Thoracic aorta (tissue), 2 donors: ENCODE measurements at regions not wholly inside any gene's neighbourhood (a gene's known extent, or its start where the extent isn't known, plus 50 kb on each side); places are given as distances from the start of the nearest gene placed in this dataset.
"Not testable (repeated sequence)": the region's sequence is repeated elsewhere in the genome, so short reads cannot be mapped to it uniquely, and the experiment has no call there.

ENCODE experiments used
- ATAC-seq: fragments of 150-250 bp; one replicate; pipeline ENCODE4 v1.8.0; 2017; ENCODE audit warnings: low read depth; ENCODE audit not compliant: insufficient number of reproducible peaks, low FRiP score
- DNase-seq: peaks from one replicate; pipeline ENCODE4 v3.0.0-alpha.2; 2020; ENCODE audit warnings: low spot score
- H3K27ac ChIP-seq, 2 donors: fragments of 200-600 bp; sonication (generic); 1 replicate in 1 of 2; 2 replicates in 1 of 2; pipeline ENCODE4 v1.5.1; 2016; ENCODE audit warnings: mild to moderate bottlenecking in 2 of 2, moderate library complexity in 2 of 2
- H3K27me3 ChIP-seq: fragments of 200-600 bp; sonication (generic); replicated peaks from 2 replicates; pipeline ENCODE4 v1.6.0; 2016; ENCODE audit warnings: mild to moderate bottlenecking; ENCODE audit not compliant: insufficient read depth
- H3K36me3 ChIP-seq: fragments of 200-600 bp; sonication (generic); one replicate; pipeline ENCODE4 v1.5.1; 2016
- H3K4me1 ChIP-seq, 2 donors: fragments of 200-600 bp; sonication (generic); 1 replicate in 1 of 2; 2 replicates in 1 of 2; pipeline versions ENCODE4 v1.5.1 to v1.6.0; 2016; ENCODE audit warnings: low read depth in 2 of 2, mild to moderate bottlenecking in 1 of 2; ENCODE audit not compliant: control insufficient read depth in 1 of 2
- H3K4me3 ChIP-seq: fragments of 200-600 bp; sonication (generic); 2 replicates; pipeline ENCODE4 v1.5.1; 2016; ENCODE audit warnings: mild to moderate bottlenecking
- H3K9me3 ChIP-seq: fragments of 200-600 bp; sonication (generic); 2 replicates; pipeline ENCODE4 v1.5.1; 2016
- CTCF ChIP-seq: fragments of 200-600 bp; sonication (generic); IDR thresholded peaks from one replicate; pipeline ENCODE4 v1.5.1; 2019; ENCODE audit warnings: antibody characterized with exemption

DNA sequence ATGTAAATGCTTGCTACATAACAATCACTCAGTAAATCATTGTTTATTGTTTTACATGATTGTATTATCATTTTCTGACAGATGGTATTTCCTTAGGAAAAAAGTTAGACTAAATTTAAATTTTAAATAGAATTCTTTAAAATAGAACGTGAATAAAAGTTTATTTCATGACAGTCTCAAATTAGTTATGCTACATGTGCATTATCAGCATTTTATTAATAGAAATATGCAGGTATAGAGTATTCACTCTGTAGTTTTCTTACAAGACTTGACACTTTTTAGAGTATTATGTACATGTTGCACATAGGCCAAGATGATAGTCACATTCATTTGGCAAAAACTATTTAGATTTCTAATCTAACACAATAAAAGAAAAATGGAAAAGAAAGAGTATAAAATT is 213.3 kb upstream of the SPRY1 start:
- Histone ChIP-seq H3K9me3 (no peaks in the 10 kb centered on the region), H3K27ac (no peak overlapping the region), H3K36me3 (no peaks in the 10 kb centered on the region), H3K27me3 (no peaks in the 10 kb centered on the region), H3K4me1 (no peaks in the 10 kb centered on the region), H3K4me3 (no peak overlapping the region)
- ATAC-seq = no peak
- TF ChIP-seq CTCF = no peak
- DNase-seq = no peak

DNA sequence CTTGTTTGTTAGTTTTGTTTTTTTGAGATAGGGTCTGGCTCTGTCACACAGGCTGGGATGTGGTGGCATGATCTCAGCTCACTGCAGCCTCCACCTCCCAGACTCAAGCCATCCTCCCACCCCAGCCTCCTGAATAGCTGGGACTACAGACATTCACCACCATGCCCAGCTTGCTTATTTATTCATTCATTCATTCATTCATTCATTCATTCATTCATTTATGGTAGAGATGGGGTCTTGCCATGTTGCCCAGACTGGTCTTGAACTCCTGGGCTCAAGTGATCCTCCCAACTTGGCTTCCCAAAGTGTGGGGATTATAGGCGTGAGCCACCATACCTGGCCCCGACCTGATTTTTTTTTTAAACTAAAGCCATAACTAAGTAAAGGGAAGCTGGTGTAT is 212.8 kb upstream of the SPRY1 start:
- H3K27me3 ChIP-seq, ATAC-seq, H3K4me1 ChIP-seq, H3K27ac ChIP-seq, H3K36me3 ChIP-seq, H3K9me3 ChIP-seq, DNase-seq, H3K4me3 ChIP-seq: not testable (repeated sequence)

DNA sequence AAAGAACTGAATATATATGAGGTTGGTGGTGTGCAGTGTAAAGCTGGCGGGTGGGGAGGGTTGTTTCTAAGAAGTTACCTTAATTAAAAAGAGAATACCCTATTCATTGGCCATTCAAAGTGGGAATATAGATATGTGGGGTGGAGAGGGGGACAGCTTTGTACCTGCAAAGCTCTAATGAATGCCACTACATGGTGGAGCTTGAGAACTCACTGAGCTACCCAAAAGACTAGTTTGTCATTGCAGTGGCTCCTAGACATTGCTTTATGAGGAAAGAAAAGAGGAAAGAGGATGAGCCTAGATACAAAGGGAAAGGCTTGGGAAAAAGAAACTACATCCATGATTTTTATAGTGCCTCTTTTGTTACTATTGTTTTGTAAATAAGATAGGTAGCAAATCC is 209.9 kb upstream of the SPRY1 start:
- no peak for TF ChIP-seq CTCF
- ATAC-seq = no peak
- H3K36me3 ChIP-seq = no peaks in the 10 kb centered on the region

DNA sequence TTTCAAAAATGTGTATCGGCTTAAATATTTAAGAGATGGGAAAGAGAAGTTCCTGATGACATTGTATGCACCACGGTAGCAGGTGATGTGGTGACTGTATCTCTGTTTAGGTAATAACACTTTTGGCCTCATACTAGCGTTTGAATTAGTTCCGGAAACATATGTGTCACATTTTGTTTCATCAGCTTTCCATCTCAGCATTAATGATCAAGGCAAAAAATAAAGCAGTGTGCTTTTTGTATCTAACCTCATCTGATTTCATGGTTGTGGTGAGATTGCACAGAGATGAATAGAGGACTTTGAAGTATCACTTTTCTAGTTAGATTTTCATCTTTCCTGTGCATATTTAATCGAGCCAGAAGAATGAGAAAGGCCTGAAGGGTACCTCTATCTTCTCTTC is 206.4 kb upstream of the SPRY1 start:
- no peak overlapping the region for H3K27ac ChIP-seq
- no peaks in the 10 kb centered on the region for H3K9me3 ChIP-seq
- no peaks in the 10 kb centered on the region for H3K27me3 ChIP-seq
- H3K4me1 ChIP-seq = no peaks in the 10 kb centered on the region
- TF ChIP-seq CTCF = no peak
- ATAC-seq (no peak), DNase-seq (no peak)
- H3K36me3 ChIP-seq = no peaks in the 10 kb centered on the region
- H3K4me3 ChIP-seq = no peak overlapping the region

More for the DNA sequence above, 209.9 kb upstream of the SPRY1 start:
- Histone ChIP-seq H3K27ac (no peak overlapping the region), H3K4me1 (no peaks in the 10 kb centered on the region), H3K9me3 (no peaks in the 10 kb centered on the region), H3K27me3 (no peaks in the 10 kb centered on the region), H3K4me3 (no peak overlapping the region)
- no peak for DNase-seq

DNA sequence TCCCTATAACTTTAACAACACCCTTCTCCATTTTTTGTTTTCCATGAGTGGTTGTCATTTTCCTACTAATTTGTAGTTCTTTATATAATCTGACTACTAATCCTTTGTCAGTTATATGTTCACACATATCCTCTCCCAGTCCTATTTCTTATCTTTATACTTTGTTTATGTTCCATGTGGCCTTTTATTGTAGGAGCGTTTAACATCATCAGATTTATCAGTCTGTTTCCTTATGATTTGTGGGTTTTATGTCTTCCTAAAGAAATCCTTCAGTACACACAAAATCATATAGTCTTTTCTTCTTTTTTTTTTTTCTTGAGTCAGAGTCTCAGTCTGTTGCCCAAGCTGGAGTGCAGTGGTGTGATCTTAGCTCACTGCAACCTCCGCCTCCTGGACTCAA is 204.9 kb upstream of the SPRY1 start:
- H3K9me3 ChIP-seq = no peaks in the 10 kb centered on the region
- TF ChIP-seq CTCF = no peak
- H3K36me3 ChIP-seq = no peaks in the 10 kb centered on the region
- H3K27ac ChIP-seq = no peak overlapping the region
- DNase-seq = no peak
- no peak overlapping the region for H3K4me3 ChIP-seq
- H3K27me3 ChIP-seq = no peaks in the 10 kb centered on the region
- no peaks in the 10 kb centered on the region for H3K4me1 ChIP-seq
- ATAC-seq = no peak

GRCh38 chr4:123193802-123194367 is 202.7 kb upstream of the SPRY1 start:
- no peak for TF ChIP-seq CTCF
- Histone ChIP-seq H3K36me3 (no peaks in the 10 kb centered on the region), H3K4me1 (no peaks in the 10 kb centered on the region), H3K27me3 (no peaks in the 10 kb centered on the region), H3K9me3 (no peaks in the 10 kb centered on the region), H3K4me3 (no peak overlapping the region), H3K27ac (no peak overlapping the region)
- ATAC-seq = no peak
- no peak for DNase-seq
